T-helper 17 cell (primary cell): ENCODE measurements at regions not wholly inside any gene's neighbourhood (a gene's known extent, or its start where the extent isn't known, plus 50 kb on each side); places are given as distances from the start of the nearest gene placed in this dataset.

Source experiments
- ATAC-seq: fragments of 150-1000 bp; cut with Tn5 transposase; 2 replicates; pipeline ENCODE4 v1.10.0; 2021; ENCODE audit warnings: mild to moderate bottlenecking, moderate library complexity
- DNase-seq, 3 donors: peaks; one replicate each; pipeline versions ENCODE4 v3.0.0 to v3.0.0-alpha.2; 2020 to 2021
- H3K9me3 ChIP-seq: one replicate; pipeline ENCODE4 v1.7.0; 2013; ENCODE audit warnings: low read length, mild to moderate bottlenecking; ENCODE audit not compliant: control insufficient read depth, poor library complexity, severe bottlenecking
- H3K27ac Mint-ChIP-seq: one replicate; pipeline ENCODE4 v1.8.0; 2022; ENCODE audit warnings: mild to moderate bottlenecking, moderate library complexity, mixed read lengths
- H3K27me3 Mint-ChIP-seq: one replicate; pipeline ENCODE4 v1.8.0; 2022; ENCODE audit warnings: mixed read lengths
- H3K36me3 Mint-ChIP-seq: one replicate; pipeline ENCODE4 v1.8.0; 2022; ENCODE audit warnings: low read depth, mixed read lengths
- H3K4me1 Mint-ChIP-seq: one replicate; pipeline ENCODE4 v1.8.0; 2022; ENCODE audit warnings: mild to moderate bottlenecking, mixed read lengths
- H3K4me3 Mint-ChIP-seq: one replicate; pipeline ENCODE4 v1.8.0; 2022; ENCODE audit warnings: mild to moderate bottlenecking, moderate library complexity, mixed read lengths

DNA sequence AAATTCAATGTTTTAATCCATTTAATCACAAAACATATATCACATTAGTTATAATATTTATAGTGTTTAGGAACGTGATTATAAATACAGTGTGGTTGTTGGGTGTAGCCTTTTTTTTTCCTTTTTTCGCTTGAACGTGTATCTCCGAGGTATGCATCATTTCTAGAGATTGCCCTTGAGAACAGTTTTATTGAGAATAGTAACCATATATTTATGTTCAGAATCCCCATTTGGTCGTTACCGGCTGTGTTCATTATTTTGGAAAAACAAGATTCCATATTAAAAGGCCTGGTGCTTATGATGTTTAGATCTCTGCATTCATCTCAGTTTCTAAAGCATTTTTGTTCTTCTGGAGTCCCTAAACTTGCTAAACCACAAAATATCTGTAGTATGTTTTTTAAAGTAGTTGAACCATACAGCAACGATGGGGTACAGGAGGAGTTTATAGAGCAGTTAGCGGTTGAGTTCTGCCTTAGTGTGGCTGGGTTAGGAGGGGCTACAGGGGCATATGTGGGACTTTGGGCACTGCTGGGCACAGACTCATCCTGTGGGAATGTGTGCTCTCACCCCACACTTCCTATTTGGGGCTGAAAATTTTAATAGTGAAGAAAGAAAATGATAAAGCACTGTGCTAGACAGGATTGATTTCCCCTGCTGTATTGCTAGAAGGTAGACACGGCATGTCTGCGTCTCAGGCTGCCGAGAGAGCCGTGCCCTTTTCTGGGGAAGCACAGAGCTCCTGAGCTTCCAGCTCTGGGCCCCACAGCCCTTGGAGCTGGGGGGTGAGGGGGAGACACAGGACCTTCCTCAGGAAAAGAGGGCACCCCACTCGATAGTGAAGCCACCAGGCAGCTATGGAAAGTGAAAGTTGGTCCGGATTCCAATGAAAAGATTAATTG is 81.5 kb upstream of the PPARA start:
- Mint-ChIP-seq H3K4me3 (peak overlapping the region; percentile 88), H3K27me3 (no peaks in the 10 kb centered on the region), H3K36me3 (no peaks in the 10 kb centered on the region), H3K27ac (peak overlapping the region; percentile 95), H3K4me1 (peaks cover 30% of the 10 kb centered on the region)
- peak in 1 of 3 donors; percentile 3 for DNase-seq
- H3K9me3 ChIP-seq, result no peaks in the 10 kb centered on the region
- no peak for ATAC-seq

DNA sequence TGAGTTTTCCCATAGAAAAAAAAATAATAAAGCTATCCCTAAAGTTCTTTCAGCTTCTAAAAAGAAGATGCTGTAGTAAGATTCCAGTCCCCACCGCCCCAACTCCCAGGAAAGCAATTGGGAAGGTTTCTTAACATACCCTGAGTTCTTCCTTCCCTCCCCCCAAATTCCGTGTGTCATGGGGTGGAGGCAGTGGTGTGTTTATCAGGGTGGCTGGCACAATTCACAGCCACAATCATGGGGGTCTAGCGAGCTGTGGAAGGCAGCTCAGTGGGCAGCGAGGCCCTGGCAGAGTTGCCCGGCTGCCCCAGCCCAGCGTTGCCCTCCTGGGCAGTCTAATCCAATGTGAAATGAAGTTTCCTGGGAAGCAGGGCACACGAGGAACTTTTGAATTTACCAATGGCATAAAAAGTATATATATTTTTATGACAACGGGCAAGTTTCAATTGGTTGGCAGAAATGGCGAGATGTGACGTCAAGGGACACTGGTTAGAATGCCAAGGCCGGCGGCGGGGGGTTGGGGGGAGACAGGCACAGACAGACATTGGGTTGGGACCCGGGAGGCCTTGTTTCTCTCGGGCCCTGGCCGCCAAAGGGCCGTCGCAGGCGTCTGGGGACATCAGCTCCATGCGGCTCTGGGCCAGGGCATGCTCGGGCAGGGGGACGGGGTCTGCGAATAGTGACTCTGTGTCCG is 80.7 kb upstream of the PPARA start:
- H3K4me3 Mint-ChIP-seq, result peak overlapping the region; percentile 88
- H3K27ac Mint-ChIP-seq, result peak overlapping the region; percentile 95
- ATAC-seq (no peak), DNase-seq (peak in 2 of 3 donors; percentile 12 to 30)
- H3K4me1 Mint-ChIP-seq, result peaks cover 27% of the 10 kb centered on the region
- no peaks in the 10 kb centered on the region for H3K9me3 ChIP-seq
- H3K27me3 Mint-ChIP-seq, result no peaks in the 10 kb centered on the region
- no peaks in the 10 kb centered on the region for H3K36me3 Mint-ChIP-seq

DNA sequence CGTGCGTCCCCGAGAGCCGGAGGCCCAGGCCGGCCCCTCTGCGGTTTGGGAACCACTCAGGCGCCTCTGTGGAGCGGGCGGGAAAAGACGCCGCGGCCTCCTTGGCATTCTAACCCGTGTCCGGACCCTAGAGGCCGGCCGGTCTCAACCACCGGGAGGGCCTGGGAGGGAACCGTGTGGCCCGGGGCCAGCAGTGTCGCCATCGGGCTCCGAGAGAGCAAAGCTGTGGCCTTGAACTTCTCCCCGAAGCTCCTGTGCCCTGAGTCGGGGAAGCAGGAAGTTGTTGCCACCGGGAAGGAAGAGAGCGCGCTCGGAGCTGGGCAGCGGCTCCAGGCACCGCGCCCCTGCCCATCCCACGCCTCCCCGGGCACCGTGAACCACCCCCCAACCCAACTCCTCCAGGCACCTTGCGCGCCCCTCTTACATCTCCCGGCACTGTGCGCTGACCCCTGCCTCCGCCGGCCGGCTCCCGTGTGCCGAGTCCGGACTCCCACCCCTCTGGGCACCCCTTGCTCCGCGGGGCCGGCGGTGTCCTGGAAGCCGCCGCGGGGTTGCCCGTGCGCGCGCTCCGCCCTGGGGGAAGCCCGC is 80.0 kb upstream of the PPARA start:
- Mint-ChIP-seq H3K27me3 (no peaks in the 10 kb centered on the region), H3K4me1 (peaks cover 28% of the 10 kb centered on the region), H3K27ac (peak overlapping the region; percentile 95), H3K36me3 (no peaks in the 10 kb centered on the region), H3K4me3 (peak overlapping the region; percentile 88)
- ATAC-seq, result peak; percentile 8
- H3K9me3 ChIP-seq, result no peaks in the 10 kb centered on the region
- DNase-seq, result peak in 2 of 3 donors; percentile 24 to 40

DNA sequence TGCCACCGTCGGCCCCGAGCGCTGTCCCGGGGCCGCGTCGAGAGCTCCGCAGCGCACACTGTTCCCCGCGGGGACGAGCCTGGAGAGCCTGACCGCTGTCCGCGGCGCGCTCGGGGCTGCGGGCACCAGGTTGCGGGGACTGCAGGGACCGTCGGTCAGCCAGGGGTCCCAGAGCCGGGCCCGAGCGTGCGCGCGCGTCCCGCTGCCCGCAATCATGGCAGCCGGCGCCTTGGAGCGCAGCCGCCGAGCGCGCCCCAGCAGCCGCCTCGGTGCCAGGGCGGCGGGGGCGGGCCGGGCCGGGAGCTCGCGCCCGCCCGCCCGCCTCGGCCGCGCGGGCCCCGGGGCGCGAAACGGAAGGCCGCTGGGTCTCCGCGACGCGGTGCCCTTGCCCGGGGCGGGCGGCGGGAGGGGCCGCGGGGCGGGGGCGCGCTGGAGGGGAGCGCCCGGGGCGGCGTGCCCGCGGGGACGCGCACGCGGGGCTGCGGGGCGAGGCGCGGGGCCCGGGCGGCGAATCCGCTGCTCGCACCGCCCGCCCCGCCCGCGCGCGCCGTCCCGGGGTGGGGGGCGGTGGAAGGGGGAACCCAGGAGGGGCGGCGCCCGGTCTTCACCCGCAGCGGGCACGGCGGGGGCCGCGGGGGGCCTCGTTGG is 79.4 kb upstream of the PPARA start:
- DNase-seq (peak; percentile 32 to 47 (median 45)), ATAC-seq (peak; percentile 59)
- H3K36me3 Mint-ChIP-seq, result no peaks in the 10 kb centered on the region
- H3K27ac Mint-ChIP-seq, result peak overlapping the region; percentile 51
- no peaks in the 10 kb centered on the region for H3K27me3 Mint-ChIP-seq
- H3K4me3 Mint-ChIP-seq, result peak overlapping the region; percentile 88
- H3K4me1 Mint-ChIP-seq, result peaks cover 29% of the 10 kb centered on the region
- H3K9me3 ChIP-seq, result no peaks in the 10 kb centered on the region

DNA sequence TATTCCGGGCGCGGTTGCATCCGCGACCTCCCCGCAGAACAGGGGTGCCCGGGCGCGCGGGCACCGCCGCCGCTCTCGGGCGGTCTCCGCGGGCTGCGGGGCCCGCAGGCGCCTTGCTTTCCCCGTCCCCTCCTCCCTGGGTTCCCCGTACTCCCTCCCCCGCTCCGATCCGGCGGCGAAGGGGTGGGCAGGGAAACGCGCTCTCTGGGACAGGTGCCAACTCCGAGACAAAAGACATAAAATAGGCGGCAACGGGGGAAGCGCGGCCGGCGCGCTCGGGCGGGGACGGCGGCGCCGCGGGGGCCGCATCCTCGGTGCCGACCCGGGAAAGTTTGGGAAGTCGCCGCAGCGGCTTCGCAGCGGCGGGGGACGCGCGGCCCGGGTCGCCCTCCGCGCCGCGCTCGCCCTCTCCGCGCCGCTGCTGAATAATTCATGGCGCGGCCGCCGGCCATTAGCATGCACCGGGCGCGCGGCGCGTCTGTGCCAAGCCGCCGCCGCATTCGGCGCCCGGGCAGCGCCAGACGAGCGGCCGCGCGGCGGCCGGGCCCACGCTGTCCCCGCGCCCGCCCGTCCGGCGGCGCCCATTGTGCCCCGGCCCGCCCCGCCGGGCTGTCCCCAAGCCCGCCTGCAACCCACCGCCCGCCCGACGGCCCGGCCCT is 78.7 kb upstream of the PPARA start:
- Mint-ChIP-seq H3K36me3 (no peaks in the 10 kb centered on the region), H3K4me3 (peak overlapping the region; percentile 91), H3K27ac (peak overlapping the region; percentile 51), H3K4me1 (peaks cover 32% of the 10 kb centered on the region), H3K27me3 (no peaks in the 10 kb centered on the region)
- DNase-seq, result peak in 2 of 3 donors; percentile 26 to 49
- ATAC-seq, result peak; percentile 50
- no peaks in the 10 kb centered on the region for H3K9me3 ChIP-seq

DNA sequence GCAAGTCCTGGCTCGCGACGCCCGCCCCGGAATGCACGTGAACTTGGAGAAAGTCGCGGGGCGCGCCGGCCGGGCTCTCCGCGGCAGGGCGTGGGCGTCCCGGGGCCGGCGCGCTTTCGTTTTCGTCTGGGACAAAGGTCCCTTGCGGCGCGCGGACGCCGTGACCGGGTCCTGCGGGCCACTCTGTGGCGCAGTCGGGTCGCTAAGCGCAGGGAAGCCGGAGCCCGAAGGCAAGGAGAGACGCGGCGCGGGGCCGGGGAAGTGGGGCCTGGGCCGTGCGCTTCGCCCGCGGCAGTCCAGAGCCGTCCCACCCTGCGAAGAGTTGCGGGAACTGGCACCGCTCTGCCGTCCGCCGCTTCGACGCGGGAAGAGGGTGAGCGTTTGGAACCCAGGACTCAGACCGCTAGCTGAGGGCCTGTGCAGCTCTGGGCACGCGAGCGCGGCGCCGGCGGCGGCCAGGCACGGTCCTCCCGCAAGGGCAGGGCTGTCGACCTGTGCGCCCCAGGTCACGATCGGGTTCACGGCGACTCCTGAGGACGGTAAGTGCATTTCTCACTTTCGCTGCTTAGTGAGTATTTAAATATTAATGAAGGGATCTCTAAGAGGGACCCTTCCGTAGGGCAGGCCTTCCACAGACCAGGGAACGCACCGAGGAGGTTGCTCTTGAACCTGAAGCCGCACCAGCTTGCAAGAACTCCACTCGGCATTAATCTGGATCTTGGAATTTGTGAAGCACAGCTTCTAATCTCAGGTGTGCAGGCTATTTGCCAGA is 78.0 kb upstream of the PPARA start:
- H3K27ac Mint-ChIP-seq, result peak overlapping the region; percentile 78
- DNase-seq (peak in 1 of 3 donors; percentile 16), ATAC-seq (peak; percentile 22)
- no peaks in the 10 kb centered on the region for H3K27me3 Mint-ChIP-seq
- H3K4me1 Mint-ChIP-seq, result peaks cover 32% of the 10 kb centered on the region
- no peaks in the 10 kb centered on the region for H3K36me3 Mint-ChIP-seq
- no peaks in the 10 kb centered on the region for H3K9me3 ChIP-seq
- peak overlapping the region; percentile 89 for H3K4me3 Mint-ChIP-seq

DNA sequence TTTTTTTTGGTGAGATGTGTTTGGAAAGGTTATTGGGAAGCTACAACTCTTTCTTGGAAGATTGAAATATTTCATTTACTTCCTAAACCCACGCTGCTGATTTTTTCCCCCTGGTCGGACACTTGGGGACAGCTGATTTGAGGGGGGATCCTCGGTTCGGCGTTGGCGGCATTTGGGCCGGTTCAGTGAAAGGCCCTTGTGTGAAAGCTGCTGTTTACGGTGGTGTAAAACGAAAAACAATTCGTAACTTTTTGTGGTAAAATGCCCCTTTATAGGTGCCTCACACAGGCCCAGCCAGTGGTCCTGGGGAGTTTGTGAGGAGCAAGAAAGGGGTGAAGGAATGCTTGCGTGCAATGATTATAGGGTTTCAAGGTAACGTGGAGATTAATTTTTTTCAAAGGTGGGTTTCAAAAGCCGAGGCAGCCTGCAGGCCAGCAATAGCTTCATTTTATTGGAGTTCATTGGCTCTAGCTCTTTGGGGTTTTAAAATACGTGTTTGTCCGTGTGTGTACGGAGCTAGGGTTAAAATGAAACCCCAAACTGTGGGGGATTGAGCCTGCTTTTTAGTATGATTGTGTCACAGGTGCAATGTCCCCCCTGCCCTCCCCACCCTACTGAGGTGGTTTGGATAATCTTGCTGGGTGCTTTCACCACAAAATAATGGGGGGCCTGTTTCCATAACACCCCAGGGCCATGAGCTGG is 77.2 kb upstream of the PPARA start:
- ATAC-seq, result no peak
- H3K4me1 Mint-ChIP-seq, result peaks cover 36% of the 10 kb centered on the region
- no peaks in the 10 kb centered on the region for H3K27me3 Mint-ChIP-seq
- H3K27ac Mint-ChIP-seq, result peak overlapping the region; percentile 78
- peak overlapping the region; percentile 89 for H3K4me3 Mint-ChIP-seq
- DNase-seq, result peak in 1 of 3 donors; percentile 1
- H3K9me3 ChIP-seq, result no peaks in the 10 kb centered on the region
- H3K36me3 Mint-ChIP-seq, result no peaks in the 10 kb centered on the region

DNA sequence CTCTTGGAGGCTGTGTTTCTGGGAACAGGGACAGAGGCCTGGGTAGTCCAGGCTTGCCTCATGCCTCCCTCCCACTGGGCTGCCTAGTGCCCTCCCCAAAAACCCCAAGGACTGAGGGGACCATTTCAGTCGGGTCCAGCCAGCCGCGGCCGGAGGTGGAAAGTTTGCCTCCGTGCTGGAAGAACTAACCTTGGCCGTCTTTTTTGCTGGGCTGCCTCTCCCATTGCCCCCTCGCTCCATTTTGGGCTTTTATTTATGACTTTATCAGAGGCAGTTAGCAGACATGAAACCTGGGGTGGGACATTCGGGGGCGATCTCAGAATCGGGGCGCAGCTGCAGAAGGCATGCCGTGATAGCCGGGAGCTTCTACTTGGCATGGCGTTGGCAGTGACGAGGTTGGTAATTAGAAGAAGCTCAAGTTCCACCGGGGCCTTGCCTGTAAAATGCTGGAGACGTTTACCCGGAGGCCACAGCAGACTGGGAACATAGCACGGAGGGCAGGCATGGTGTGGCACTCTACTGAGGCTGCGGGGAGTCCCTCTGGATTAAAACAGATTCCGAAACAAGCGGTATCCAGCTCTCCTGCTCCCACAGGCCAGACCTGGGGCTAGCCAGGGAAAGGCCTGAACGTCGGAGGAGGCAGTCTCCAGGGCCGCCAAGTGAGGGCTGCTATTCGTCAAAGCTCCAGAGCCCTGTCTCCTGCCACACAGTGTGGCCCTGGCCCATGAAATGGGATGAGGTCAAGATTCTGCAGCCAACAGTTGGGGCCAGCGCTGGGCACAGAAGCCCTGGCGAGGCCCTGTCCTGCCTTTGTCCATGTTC is 76.4 kb upstream of the PPARA start:
- H3K27me3 Mint-ChIP-seq, result no peaks in the 10 kb centered on the region

DNA sequence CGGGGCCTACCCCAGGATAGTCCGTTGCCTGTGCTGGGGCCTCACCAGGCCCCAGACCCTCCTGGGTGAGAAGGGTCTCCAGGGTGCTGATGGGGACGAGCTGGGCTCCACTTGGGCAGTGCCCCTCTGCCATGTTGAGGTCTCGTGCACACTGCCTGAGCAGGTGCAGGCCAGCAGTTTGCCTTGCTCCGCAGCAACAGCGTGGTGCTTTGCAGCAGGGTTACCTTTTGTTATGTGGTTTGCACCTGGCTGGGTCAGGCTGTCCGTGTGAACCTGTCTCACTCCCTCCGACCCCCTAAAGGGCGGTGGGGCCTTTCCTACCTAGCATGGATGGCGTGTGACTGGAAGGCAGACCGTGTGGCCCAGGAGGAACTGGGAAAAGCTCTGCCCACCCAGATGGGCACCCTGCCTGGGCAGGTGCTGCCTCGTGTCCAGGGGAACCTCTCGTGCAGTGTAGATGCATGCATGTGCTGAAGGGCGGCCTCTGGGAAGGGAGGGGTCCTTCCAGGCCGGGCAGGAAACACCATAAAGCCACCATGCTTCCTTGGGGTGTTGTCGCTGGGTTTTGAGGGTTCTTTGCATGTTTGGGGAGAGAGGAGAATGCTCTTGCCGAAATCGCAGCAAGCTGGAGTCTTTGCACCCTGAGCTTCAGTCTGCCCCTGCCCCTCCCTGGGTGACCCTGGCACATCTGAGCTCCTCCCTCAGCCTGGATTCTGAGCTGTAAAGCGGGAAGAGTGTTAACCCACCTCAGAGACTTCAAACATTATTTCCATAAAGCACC is 75.4 kb upstream of the PPARA start:
- Mint-ChIP-seq H3K36me3 (no peaks in the 10 kb centered on the region), H3K4me3 (peak overlapping the region; percentile 73), H3K27ac (peak overlapping the region; percentile 67), H3K4me1 (peaks cover 31% of the 10 kb centered on the region), H3K27me3 (no peaks in the 10 kb centered on the region)
- ATAC-seq (no peak), DNase-seq (peak in 1 of 3 donors; percentile 3)
- H3K9me3 ChIP-seq, result no peaks in the 10 kb centered on the region

More for the DNA sequence above, 76.4 kb upstream of the PPARA start:
- Mint-ChIP-seq H3K27ac (peak overlapping the region; percentile 43), H3K36me3 (no peaks in the 10 kb centered on the region), H3K4me3 (peak overlapping the region; percentile 73), H3K4me1 (peaks cover 32% of the 10 kb centered on the region)
- H3K9me3 ChIP-seq, result no peaks in the 10 kb centered on the region
- DNase-seq, result peak in 1 of 3 donors; percentile 5
- ATAC-seq, result no peak

DNA sequence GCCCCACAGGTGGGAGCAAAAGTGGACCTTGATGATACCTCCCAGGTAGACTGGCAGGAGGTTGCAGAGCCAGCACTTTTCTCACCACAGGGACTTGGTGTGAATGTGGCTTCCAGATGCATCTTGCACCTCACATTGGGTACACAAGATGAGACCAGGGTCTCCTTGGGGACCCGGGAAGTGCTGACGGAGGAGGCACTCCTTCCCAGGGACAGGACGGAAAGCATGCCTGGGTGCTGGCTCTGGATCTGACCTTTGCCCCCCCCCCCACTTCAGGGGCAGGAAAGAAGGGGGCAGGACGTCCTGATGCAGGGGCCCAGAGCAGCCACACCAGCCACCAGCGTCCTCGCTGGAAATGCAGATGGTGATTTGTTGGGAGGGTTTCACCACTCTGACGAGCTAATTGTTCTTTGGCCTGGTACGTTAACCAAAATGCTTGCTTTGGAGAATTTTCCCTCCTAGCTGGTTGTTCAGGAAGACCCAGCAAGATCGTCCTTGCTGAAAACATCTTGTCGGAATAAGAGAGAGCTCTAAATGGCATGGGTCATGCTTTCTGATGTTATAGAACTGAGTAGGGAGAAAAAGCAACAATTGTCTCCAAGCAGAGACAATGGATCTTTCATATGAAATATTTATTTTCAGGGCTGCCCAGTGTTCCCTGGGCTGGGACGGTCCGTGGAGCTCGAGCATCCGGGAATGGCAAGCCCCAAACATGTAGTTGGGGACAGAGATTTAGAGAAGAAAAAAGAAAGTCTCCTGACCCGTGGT is 74.4 kb upstream of the PPARA start:
- no peaks in the 10 kb centered on the region for H3K9me3 ChIP-seq
- DNase-seq, result peak in 1 of 3 donors; percentile 7
- H3K4me3 Mint-ChIP-seq, result no peak overlapping the region
- no peak for ATAC-seq
- peaks cover 31% of the 10 kb centered on the region for H3K4me1 Mint-ChIP-seq
- H3K36me3 Mint-ChIP-seq, result no peaks in the 10 kb centered on the region
- H3K27me3 Mint-ChIP-seq, result no peaks in the 10 kb centered on the region
- peak overlapping the region; percentile 67 for H3K27ac Mint-ChIP-seq
